MCF 10A (cell line): ENCODE measurements at regions not wholly inside any gene's neighbourhood (a gene's known extent, or its start where the extent isn't known, plus 50 kb on each side); places are given as distances from the start of the nearest gene placed in this dataset.
A peak's percentile ranks its signal among the peaks of the same experiment; 100 is the strongest.

Source experiments
- BruUV-seq: library from RNA; stranded (reverse); fragments of 400-500 nt; replicated peaks from 2 replicates; lab custom pipeline; 2021; lab: Mats Ljungman, UMichigan
- CTCF ChIA-PET: fragments of 300-600 bp; sonication (Branson Sonifier 250); formaldehyde crosslinking; extraction: SDS; loops from one replicate; lab custom pipeline; 2021; ENCODE audit warnings: antibody characterized with exemption, inconsistent platforms; lab: Yijun Ruan, JAX
- POLR2A ChIA-PET: fragments of 300-600, 350-650 bp; sonication (Branson Sonifier 250); formaldehyde crosslinking; extraction: SDS; loops from one replicate; lab custom pipeline; 2020; ENCODE audit warnings: antibody characterized with exemption, inconsistent platforms; lab: Yijun Ruan, JAX
- DNase-seq: peaks from one replicate; pipeline ENCODE4 v3.0.0-alpha.2; 2018; ENCODE audit not compliant: unreplicated experiment
- H3K27ac Mint-ChIP-seq: one replicate; pipeline ENCODE4 v1.8.0; 2022; ENCODE audit warnings: mild to moderate bottlenecking, low read depth, mixed read lengths; ENCODE audit not compliant: unreplicated experiment
- H3K27me3 Mint-ChIP-seq: one replicate; pipeline ENCODE4 v1.8.0; 2022; ENCODE audit warnings: mixed read lengths; ENCODE audit not compliant: insufficient read depth, unreplicated experiment
- H3K36me3 Mint-ChIP-seq: one replicate; pipeline ENCODE4 v1.8.0; 2022; ENCODE audit warnings: mild to moderate bottlenecking, moderate library complexity, mixed read lengths; ENCODE audit not compliant: insufficient read depth, unreplicated experiment
- H3K4me1 Mint-ChIP-seq: one replicate; pipeline ENCODE4 v1.8.0; 2022; ENCODE audit warnings: mixed read lengths; ENCODE audit not compliant: insufficient read depth, unreplicated experiment
- H3K4me3 Mint-ChIP-seq: one replicate; pipeline ENCODE4 v1.8.0; 2022; ENCODE audit warnings: mild to moderate bottlenecking, moderate library complexity, mixed read lengths; ENCODE audit not compliant: unreplicated experiment
- H3K9me3 Mint-ChIP-seq: one replicate; pipeline ENCODE4 v1.8.0; 2022; ENCODE audit warnings: mixed read lengths; ENCODE audit not compliant: unreplicated experiment
- CTCF ChIP-seq: fragments of 200-600 bp; IDR thresholded peaks from one replicate; pipeline ENCODE4 v1.8.0; 2022; ENCODE audit warnings: antibody characterized with exemption, mild to moderate bottlenecking; ENCODE audit not compliant: unreplicated experiment
- intact Hi-C: fragments of 100-400 bp; cut with micrococcal nuclease; formaldehyde crosslinking; loops from 2 replicates; pipeline ENCODE4 v1.14.1; 2022

GRCh38 chr5:26498972-26499371 lies 539.4 kb downstream of the CDH9 start:
- Mint-ChIP-seq H3K4me3 (no peak overlapping the region), H3K4me1 (no peaks in the 10 kb centered on the region), H3K9me3 (peaks cover 9% of the 10 kb centered on the region), H3K27me3 (no peaks in the 10 kb centered on the region), H3K27ac (no peak overlapping the region), H3K36me3 (no peaks in the 10 kb centered on the region)
- no peak for TF ChIP-seq CTCF
- POLR2A ChIA-PET = interaction anchor here (1.2 kb wide), 1 partner anchor 15 kb away, joined by 3 read pairs; no protein-coding TSS in a partner anchor
- no peak for DNase-seq
- CTCF ChIA-PET = interaction anchor here (0.6 kb wide), 1 partner anchor 156 kb away, joined by 3 read pairs; no protein-coding TSS in a partner anchor
- intact Hi-C loops = no loop called here
- no TSS peak for BruUV-seq

GRCh38 chr5:26495437-26495836 lies 542.9 kb downstream of the CDH9 start:
- no peaks in the 10 kb centered on the region for H3K4me1 Mint-ChIP-seq
- intact Hi-C loops = no loop called here
- H3K27me3 Mint-ChIP-seq = no peaks in the 10 kb centered on the region
- no peak for DNase-seq
- H3K27ac Mint-ChIP-seq = no peak overlapping the region
- BruUV-seq = no TSS peak
- no peak overlapping the region for H3K4me3 Mint-ChIP-seq
- TF ChIP-seq CTCF = no peak
- peaks cover 9% of the 10 kb centered on the region for H3K9me3 Mint-ChIP-seq
- POLR2A ChIA-PET = no interaction called here
- H3K36me3 Mint-ChIP-seq = no peaks in the 10 kb centered on the region
- CTCF ChIA-PET = interaction anchor here (0.6 to 1.5 kb wide), 2 partner anchors 9 to 12 kb away, joined by 3 to 4 read pairs; no protein-coding TSS in a partner anchor

- Mint-ChIP-seq H3K27me3 (no peaks in the 10 kb centered on the region), H3K4me3 (no peak overlapping the region), H3K9me3 (peaks cover 14% of the 10 kb centered on the region), H3K36me3 (no peaks in the 10 kb centered on the region), H3K4me1 (no peaks in the 10 kb centered on the region), H3K27ac (no peak overlapping the region)
- no TSS peak for BruUV-seq
- TF ChIP-seq CTCF = no peak
- POLR2A ChIA-PET = no interaction called here
- DNase-seq = peak; percentile 4
- CTCF ChIA-PET = no interaction called here
- intact Hi-C loops = no loop called here
Measured at GRCh38 chr5:26492906-26493459, 545.4 kb downstream of the CDH9 start.

- no peak for TF ChIP-seq CTCF
- no peaks in the 10 kb centered on the region for H3K36me3 Mint-ChIP-seq
- no peak overlapping the region for H3K4me3 Mint-ChIP-seq
- BruUV-seq = no TSS peak
- H3K27me3 Mint-ChIP-seq = no peaks in the 10 kb centered on the region
- no peak overlapping the region for H3K27ac Mint-ChIP-seq
- no peaks in the 10 kb centered on the region for H3K4me1 Mint-ChIP-seq
- no peak for DNase-seq
- peaks cover 7% of the 10 kb centered on the region for H3K9me3 Mint-ChIP-seq
- ChIA-PET POLR2A (no interaction called here), CTCF (interaction anchor here (0.6 kb wide), 1 partner anchor 463 kb away, joined by 4 read pairs; no protein-coding TSS in a partner anchor)
- intact Hi-C loops = no loop called here
Measured at GRCh38 chr5:26487553-26487952, 550.8 kb downstream of the CDH9 start.
